ENCODE measurements at regions not wholly inside any gene's neighbourhood (a gene's known extent, or its start where the extent isn't known, plus 50 kb on each side); places are given as distances from the start of the nearest gene placed in this dataset.
"Not testable (repeated sequence)": the region's sequence is repeated elsewhere in the genome, so short reads cannot be mapped to it uniquely, and the experiment has no call there.

DNA sequence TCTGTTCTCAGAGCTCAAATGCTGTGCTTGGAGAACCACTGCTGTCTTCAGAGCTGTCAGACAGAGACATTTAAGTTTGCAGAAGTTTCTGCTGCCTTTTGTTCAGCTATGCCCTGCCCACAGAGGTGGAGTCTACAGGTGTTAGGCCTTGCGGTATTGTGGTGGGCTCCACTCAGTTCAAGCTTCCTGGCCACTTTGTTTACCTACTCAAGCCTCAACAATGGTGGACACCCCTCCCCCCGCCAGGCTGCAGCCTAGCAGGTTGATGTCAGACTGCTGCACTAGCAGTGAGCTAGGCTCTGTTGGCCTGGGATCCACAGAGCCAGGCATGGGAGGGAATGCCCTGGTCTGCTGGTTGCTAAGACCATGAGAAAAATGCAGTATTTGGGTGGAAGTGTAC is 323.8 kb downstream of the BCAT1 start:
- no peak overlapping the region for H2AFZ ChIP-seq (ENCODE audit: low read depth, low read length)
- H3K4me1 ChIP-seq (ENCODE audit: control insufficient read depth, extremely low read depth, insufficient read depth, low read length): no peaks in the 10 kb centered on the region
- dilution Hi-C loops (cut with MboI; ENCODE audit: extremely low pct_ligation_motif_present, low sequenced_read_pairs): no loop called here
- intact Hi-C loops (cut with micrococcal nuclease): no loop called here
- H3K9me1 ChIP-seq (replicated peaks; ENCODE audit: control insufficient read depth, extremely low read depth, insufficient read depth, low read length): no peaks in the 10 kb centered on the region
- CTCF ChIA-PET: no interaction called here
- H3K9ac ChIP-seq (replicated peaks; ENCODE audit: extremely low read depth, insufficient read depth, low read length): no peak overlapping the region
- H3K4me2 ChIP-seq (ENCODE audit: insufficient read depth, low read length): no peak overlapping the region
- POLR2A ChIA-PET: no interaction called here
- TF ChIP-seq FOS (IDR thresholded peaks at IDR 0.05; ENCODE audit: borderline replicate concordance, insufficient read depth, low read length): no peak
- TF ChIP-seq MYC (IDR thresholded peaks at IDR 0.05; ENCODE audit: low read depth, low read length): no peak
- TF ChIP-seq GATA2 (IDR thresholded peaks at IDR 0.05; ENCODE audit: insufficient read depth, insufficient read length, low read depth, low read length): no peak
- no peak for TF ChIP-seq POLR2A (IDR thresholded peaks at IDR 0.05; ENCODE audit: low read depth, low read length)
- no peak for TF ChIP-seq POLR2AphosphoS5 (IDR thresholded peaks at IDR 0.05; ENCODE audit: insufficient read depth, low read depth, low read length)
- no peak for TF ChIP-seq MAX (IDR thresholded peaks at IDR 0.05; ENCODE audit: insufficient read depth, insufficient read length)
- no peak for TF ChIP-seq EZH2 (IDR thresholded peaks at IDR 0.05; ENCODE audit: borderline replicate concordance, low read depth, low read length, severe bottlenecking)
- no peak for TF ChIP-seq JUN (IDR thresholded peaks at IDR 0.05; ENCODE audit: borderline replicate concordance, insufficient read depth, insufficient read length, low read depth)
- TF ChIP-seq CTCF (IDR thresholded peaks at IDR 0.05; ENCODE audit: extremely low read depth in 1 of 2, insufficient read depth in 1 of 2, low read depth in 1 of 2, low read length in 2 of 2): no peak
- DNase-seq (ENCODE audit: low read depth, low spot score) (no peak), FAIRE-seq (no peak)
- H3K27ac ChIP-seq (ENCODE audit: insufficient read depth, low read depth, low read length): no peak overlapping the region
- no peaks in the 10 kb centered on the region for H3K9me3 ChIP-seq (replicated peaks; ENCODE audit: control insufficient read depth, insufficient read depth, low read length)
- H3K4me3 ChIP-seq (replicated peaks in 1 of 3; ENCODE audit: insufficient read depth in 1 of 3, low read depth in 1 of 3, low read length in 3 of 3): no peak overlapping the region
- H3K27me3 ChIP-seq (ENCODE audit: control insufficient read depth in 2 of 2, insufficient read depth in 2 of 2, low read length in 2 of 2): peaks cover 0 to 2% of the 10 kb centered on the region in 2 experiments
- H3K79me2 ChIP-seq (ENCODE audit: control insufficient read depth, insufficient read depth, low read length): no peaks in the 10 kb centered on the region
- BruUV-seq (replicated peaks): no TSS peak
- no peaks in the 10 kb centered on the region for H4K20me1 ChIP-seq (replicated peaks; ENCODE audit: control insufficient read depth, extremely low read depth, insufficient read depth, low read length)
- no peaks in the 10 kb centered on the region for H3K36me3 ChIP-seq (ENCODE audit: control insufficient read depth in 2 of 2, extremely low read depth in 1 of 2, insufficient read depth in 2 of 2, low read length in 2 of 2)

GRCh38 chr12:24619954-24620353 is 328.9 kb downstream of the BCAT1 start:
- H3K4me3 ChIP-seq (replicated peaks in 1 of 3; ENCODE audit: insufficient read depth in 1 of 3, low read depth in 1 of 3, low read length in 3 of 3); H3K4me1 ChIP-seq (ENCODE audit: control insufficient read depth, extremely low read depth, insufficient read depth, low read length); BruUV-seq (replicated peaks); intact Hi-C loops (cut with micrococcal nuclease); H3K27me3 ChIP-seq (ENCODE audit: control insufficient read depth in 2 of 2, insufficient read depth in 2 of 2, low read length in 2 of 2); H3K9ac ChIP-seq (replicated peaks; ENCODE audit: extremely low read depth, insufficient read depth, low read length); CTCF ChIA-PET; H3K4me2 ChIP-seq (ENCODE audit: insufficient read depth, low read length); H3K9me1 ChIP-seq (replicated peaks; ENCODE audit: control insufficient read depth, extremely low read depth, insufficient read depth, low read length); H3K79me2 ChIP-seq (ENCODE audit: control insufficient read depth, insufficient read depth, low read length); FAIRE-seq; H3K9me3 ChIP-seq (replicated peaks; ENCODE audit: control insufficient read depth, insufficient read depth, low read length); POLR2A ChIA-PET; H3K27ac ChIP-seq (ENCODE audit: insufficient read depth, low read depth, low read length); H3K36me3 ChIP-seq (ENCODE audit: control insufficient read depth in 2 of 2, extremely low read depth in 1 of 2, insufficient read depth in 2 of 2, low read length in 2 of 2); H4K20me1 ChIP-seq (replicated peaks; ENCODE audit: control insufficient read depth, extremely low read depth, insufficient read depth, low read length); DNase-seq (ENCODE audit: low read depth, low spot score); dilution Hi-C loops (cut with MboI; ENCODE audit: extremely low pct_ligation_motif_present, low sequenced_read_pairs); H2AFZ ChIP-seq (ENCODE audit: low read depth, low read length): not testable (repeated sequence)
